Osteocyte (in vitro differentiated cells): ENCODE measurements at regions not wholly inside any gene's neighbourhood (a gene's known extent, or its start where the extent isn't known, plus 50 kb on each side); places are given as distances from the start of the nearest gene placed in this dataset.
"Not testable (repeated sequence)": the region's sequence is repeated elsewhere in the genome, so short reads cannot be mapped to it uniquely, and the experiment has no call there.

Experiments
- DNase-seq: peaks from one replicate; pipeline ENCODE4 v3.0.0; 2021; ENCODE audit warnings: mixed read lengths; ENCODE audit not compliant: unreplicated experiment; ENCODE audit errors: extremely low spot score
- H3K27ac Mint-ChIP-seq: one replicate; pipeline ENCODE4 v1.8.0; 2021; ENCODE audit warnings: mild to moderate bottlenecking, mixed read lengths; ENCODE audit not compliant: unreplicated experiment
- H3K27me3 Mint-ChIP-seq: one replicate; pipeline ENCODE4 v1.8.0; 2021; ENCODE audit warnings: mixed read lengths; ENCODE audit not compliant: unreplicated experiment
- H3K36me3 Mint-ChIP-seq: one replicate; pipeline ENCODE4 v1.8.0; 2021; ENCODE audit warnings: mixed read lengths; ENCODE audit not compliant: unreplicated experiment
- H3K4me1 Mint-ChIP-seq: one replicate; pipeline ENCODE4 v1.8.0; 2021; ENCODE audit warnings: mixed read lengths; ENCODE audit not compliant: unreplicated experiment
- H3K4me3 Mint-ChIP-seq: one replicate; pipeline ENCODE4 v1.8.0; 2021; ENCODE audit warnings: mild to moderate bottlenecking, moderate library complexity, mixed read lengths; ENCODE audit not compliant: unreplicated experiment
- H3K9me3 Mint-ChIP-seq: one replicate; pipeline ENCODE4 v1.8.0; 2021; ENCODE audit warnings: mixed read lengths; ENCODE audit not compliant: unreplicated experiment
- CTCF ChIP-seq: fragments of 200-600 bp; sonication (generic); IDR thresholded peaks from 2 replicates; pipeline ENCODE4 v1.5.0; 2021; ENCODE audit warnings: antibody characterized with exemption, mild to moderate bottlenecking, moderate library complexity

GRCh38 chr5:155556700-155557099 is 543.1 kb downstream of the KIF4B start:
- no peaks in the 10 kb centered on the region for H3K27me3 Mint-ChIP-seq
- DNase-seq = no peak
- no peak overlapping the region for H3K27ac Mint-ChIP-seq
- no peak overlapping the region for H3K4me3 Mint-ChIP-seq
- H3K9me3 Mint-ChIP-seq = peaks cover 18% of the 10 kb centered on the region
- no peaks in the 10 kb centered on the region for H3K4me1 Mint-ChIP-seq
- H3K36me3 Mint-ChIP-seq = no peaks in the 10 kb centered on the region
- TF ChIP-seq CTCF = no peak

- Mint-ChIP-seq H3K4me1 (no peaks in the 10 kb centered on the region), H3K9me3 (peaks cover 27% of the 10 kb centered on the region), H3K27ac (no peak overlapping the region), H3K27me3 (no peaks in the 10 kb centered on the region), H3K36me3 (no peaks in the 10 kb centered on the region), H3K4me3 (no peak overlapping the region)
- no peak for TF ChIP-seq CTCF
- DNase-seq = no peak
Observed at GRCh38 chr5:155562158-155562557, 548.6 kb downstream of the KIF4B start.

GRCh38 chr5:155564541-155564940 is 551.0 kb downstream of the KIF4B start:
- H3K27ac Mint-ChIP-seq = no peak overlapping the region
- no peaks in the 10 kb centered on the region for H3K4me1 Mint-ChIP-seq
- no peaks in the 10 kb centered on the region for H3K36me3 Mint-ChIP-seq
- H3K27me3 Mint-ChIP-seq = no peaks in the 10 kb centered on the region
- peaks cover 18% of the 10 kb centered on the region for H3K9me3 Mint-ChIP-seq
- DNase-seq = no peak
- no peak for TF ChIP-seq CTCF
- H3K4me3 Mint-ChIP-seq = no peak overlapping the region

- no peak for DNase-seq
- Mint-ChIP-seq H3K27me3 (no peaks in the 10 kb centered on the region), H3K27ac (no peak overlapping the region), H3K36me3 (no peaks in the 10 kb centered on the region), H3K4me1 (no peaks in the 10 kb centered on the region), H3K9me3 (peaks cover 26% of the 10 kb centered on the region), H3K4me3 (no peak overlapping the region)
- no peak for TF ChIP-seq CTCF
Observed at GRCh38 chr5:155575861-155576260, 562.3 kb downstream of the KIF4B start.

GRCh38 chr5:155586808-155587207 is 573.3 kb downstream of the KIF4B start:
- H3K4me1 Mint-ChIP-seq, H3K9me3 Mint-ChIP-seq, H3K27me3 Mint-ChIP-seq, H3K4me3 Mint-ChIP-seq, H3K36me3 Mint-ChIP-seq, DNase-seq, H3K27ac Mint-ChIP-seq: not testable (repeated sequence)

GRCh38 chr5:155587458-155587857 is 573.9 kb downstream of the KIF4B start:
- Mint-ChIP-seq H3K4me3 (no peak overlapping the region), H3K9me3 (no peaks in the 10 kb centered on the region), H3K27me3 (no peaks in the 10 kb centered on the region), H3K36me3 (no peaks in the 10 kb centered on the region), H3K4me1 (no peaks in the 10 kb centered on the region), H3K27ac (no peak overlapping the region)
- no peak for TF ChIP-seq CTCF
- no peak for DNase-seq
